ENCODE measurements at regions not wholly inside any gene's neighbourhood (a gene's known extent, or its start where the extent isn't known, plus 50 kb on each side); places are given as distances from the start of the nearest gene placed in this dataset.
A peak's percentile ranks its signal among the peaks of the same experiment; 100 is the strongest.

DNA sequence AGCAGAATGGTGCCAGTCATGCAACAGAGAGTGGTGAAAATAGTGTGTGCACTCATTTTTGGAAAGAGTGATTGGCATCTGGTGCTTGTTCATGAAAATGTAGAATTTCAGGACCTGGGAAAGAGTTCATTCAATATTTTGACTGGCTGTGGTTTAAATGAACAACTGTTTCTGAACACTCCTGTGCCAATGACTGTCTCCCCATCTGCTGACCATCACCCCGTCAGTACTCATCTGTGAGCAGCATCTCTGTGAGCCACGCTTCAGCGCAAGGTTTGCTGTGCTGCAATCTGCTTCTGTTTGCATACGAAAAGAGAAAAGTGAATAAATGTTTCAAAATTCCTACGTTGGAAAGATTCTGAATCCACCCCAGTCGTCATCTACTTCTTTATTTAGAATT lies 77.9 kb upstream of the RUNX1 start:
- no peak for TF ChIP-seq POLR2A (IDR thresholded peaks at IDR 0.05; ENCODE audit: extremely low read depth, insufficient read length)
- TF ChIP-seq MAX (IDR thresholded peaks at IDR 0.05; ENCODE audit: low read depth, low read length): no peak
- no peak for TF ChIP-seq CTCF (IDR thresholded peaks at IDR 0.05; ENCODE audit: low read depth, low read length)
- no peak for TF ChIP-seq MYC (IDR thresholded peaks at IDR 0.05; ENCODE audit: low read depth, low read length)
- DNase-seq (ENCODE audit: low read depth): no peak
- H3K4me3 ChIP-seq (ENCODE audit: low read depth, low read length): no peak overlapping the region

DNA sequence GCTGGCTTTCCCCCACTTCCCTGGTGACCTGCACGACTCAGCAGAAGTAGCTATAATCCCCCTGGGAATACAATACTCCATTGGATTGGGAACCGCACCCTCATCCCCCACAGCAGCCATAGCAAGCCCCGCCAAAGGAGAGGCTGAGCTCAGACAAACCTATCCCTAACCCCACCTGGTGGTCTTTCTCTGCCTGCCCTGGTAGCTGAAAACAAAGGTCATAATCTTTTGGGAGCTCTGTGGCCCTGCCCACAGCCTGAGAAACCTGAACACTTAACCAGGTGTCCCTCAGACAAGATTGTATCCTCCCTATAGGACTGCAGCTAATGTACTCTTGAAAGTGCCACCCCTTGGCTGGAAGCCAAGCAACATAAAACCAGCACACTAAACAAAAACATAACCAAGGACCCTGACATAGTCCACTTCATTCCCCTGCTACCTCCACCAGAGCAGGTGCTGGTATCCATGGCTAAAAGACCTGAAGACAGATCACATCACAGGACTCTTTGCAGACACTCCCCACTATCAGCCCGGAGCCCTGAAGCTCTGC lies 71.6 kb upstream of the RUNX1 start:
- no peak overlapping the region for H3K4me3 ChIP-seq (ENCODE audit: low read depth, low read length)
- no peak for TF ChIP-seq MAX (IDR thresholded peaks at IDR 0.05; ENCODE audit: low read depth, low read length)
- no peak for TF ChIP-seq POLR2A (IDR thresholded peaks at IDR 0.05; ENCODE audit: extremely low read depth, insufficient read length)
- TF ChIP-seq MYC (IDR thresholded peaks at IDR 0.05; ENCODE audit: low read depth, low read length): no peak
- no peak for TF ChIP-seq CTCF (IDR thresholded peaks at IDR 0.05; ENCODE audit: low read depth, low read length)
- DNase-seq (ENCODE audit: low read depth): no peak

DNA sequence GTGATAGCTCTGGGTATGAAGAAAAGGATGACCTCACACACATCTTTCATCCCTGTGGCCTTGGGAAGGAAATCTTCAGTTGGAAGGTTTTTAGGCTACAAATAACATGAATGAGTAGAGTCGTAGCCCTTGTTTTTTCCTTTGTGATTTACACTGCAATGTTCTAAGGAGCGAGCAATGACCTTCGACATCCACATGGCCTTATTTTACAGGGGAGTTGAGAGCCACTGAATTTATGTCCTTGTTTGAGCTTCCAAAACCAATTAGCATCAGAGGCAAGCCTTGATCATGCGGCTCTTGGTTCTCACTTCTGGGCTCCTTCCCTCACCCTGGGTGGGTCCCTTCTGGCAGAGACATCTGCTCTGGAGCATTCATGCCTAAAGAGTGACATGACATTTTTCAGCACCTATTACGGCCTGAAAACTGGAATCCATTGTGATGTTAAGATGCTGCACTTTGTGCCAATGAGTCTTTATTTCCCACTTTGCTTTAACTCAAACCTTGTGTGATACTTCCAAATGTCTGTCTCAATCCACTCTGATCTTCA lies 70.5 kb upstream of the RUNX1 start:
- no peak overlapping the region for H3K4me3 ChIP-seq (ENCODE audit: low read depth, low read length)
- DNase-seq (ENCODE audit: low read depth): no peak
- no peak for TF ChIP-seq CTCF (IDR thresholded peaks at IDR 0.05; ENCODE audit: low read depth, low read length)
- no peak for TF ChIP-seq MAX (IDR thresholded peaks at IDR 0.05; ENCODE audit: low read depth, low read length)
- TF ChIP-seq MYC (IDR thresholded peaks at IDR 0.05; ENCODE audit: low read depth, low read length): no peak
- TF ChIP-seq POLR2A (IDR thresholded peaks at IDR 0.05; ENCODE audit: extremely low read depth, insufficient read length): no peak

DNA sequence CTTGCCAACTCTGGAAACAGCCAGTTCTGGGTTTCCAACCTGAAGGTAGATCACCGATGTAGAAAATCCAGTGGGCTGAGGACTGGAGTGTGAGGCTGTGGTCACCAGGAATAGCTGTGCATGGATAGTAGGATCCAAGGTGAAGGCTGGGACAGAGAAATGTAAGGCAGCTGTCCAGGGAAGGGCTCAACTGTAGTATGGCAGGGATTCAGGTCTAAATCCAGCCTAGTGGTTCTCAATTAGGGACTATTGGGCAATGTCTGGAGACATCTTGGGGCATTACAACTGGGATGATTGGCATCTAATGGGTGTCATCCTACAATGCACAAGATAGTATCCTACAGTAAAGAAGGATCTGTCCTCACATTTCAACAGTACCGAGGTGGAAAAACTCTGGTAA lies 67.7 kb upstream of the RUNX1 start:
- DNase-seq (ENCODE audit: low read depth): no peak
- no peak overlapping the region for H3K4me3 ChIP-seq (ENCODE audit: low read depth, low read length)
- no peak for TF ChIP-seq MYC (IDR thresholded peaks at IDR 0.05; ENCODE audit: low read depth, low read length)
- TF ChIP-seq MAX (IDR thresholded peaks at IDR 0.05; ENCODE audit: low read depth, low read length): no peak
- no peak for TF ChIP-seq CTCF (IDR thresholded peaks at IDR 0.05; ENCODE audit: low read depth, low read length)
- TF ChIP-seq POLR2A (IDR thresholded peaks at IDR 0.05; ENCODE audit: extremely low read depth, insufficient read length): no peak

DNA sequence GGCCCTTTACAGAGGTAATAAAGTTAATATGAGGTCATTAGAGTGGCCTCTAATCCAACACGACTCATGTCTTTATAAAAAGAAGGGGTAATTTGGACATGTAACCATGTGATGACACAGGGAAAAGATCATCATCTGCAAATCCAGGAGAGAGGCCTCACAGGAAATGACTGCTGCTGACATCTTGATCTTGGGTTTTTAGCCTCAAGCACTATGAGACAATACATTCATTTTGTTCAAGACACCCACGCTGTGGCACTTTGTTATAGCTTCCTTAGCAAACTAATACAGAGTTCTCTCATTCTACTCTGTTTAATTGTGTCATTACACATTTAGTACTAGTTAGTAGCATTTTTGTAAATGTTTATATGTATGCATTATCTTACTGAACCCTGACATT lies 64.0 kb upstream of the RUNX1 start:
- TF ChIP-seq MAX (IDR thresholded peaks at IDR 0.05; ENCODE audit: low read depth, low read length): no peak
- TF ChIP-seq CTCF (IDR thresholded peaks at IDR 0.05; ENCODE audit: low read depth, low read length): no peak
- no peak for TF ChIP-seq MYC (IDR thresholded peaks at IDR 0.05; ENCODE audit: low read depth, low read length)
- TF ChIP-seq POLR2A (IDR thresholded peaks at IDR 0.05; ENCODE audit: extremely low read depth, insufficient read length): no peak
- H3K4me3 ChIP-seq (ENCODE audit: low read depth, low read length): no peak overlapping the region
- peak; percentile 12 for DNase-seq (ENCODE audit: low read depth)
